ENCODE measurements at regions not wholly inside any gene's neighbourhood (a gene's known extent, or its start where the extent isn't known, plus 50 kb on each side); places are given as distances from the start of the nearest gene placed in this dataset.

- Histone ChIP-seq H3K27me3 (ENCODE audit: control insufficient read depth, insufficient read depth, low read length) (peaks cover 48% of the 10 kb centered on the region), H3K9me3 (ENCODE audit: control insufficient read depth, insufficient read depth, low read depth, low read length) (no peaks in the 10 kb centered on the region), H3K4me3 (ENCODE audit: low read depth in 2 of 2, low read length in 2 of 2) (no peak overlapping the region), H3K36me3 (ENCODE audit: control insufficient read depth, insufficient read depth, low read length) (no peaks in the 10 kb centered on the region), H3K27ac (ENCODE audit: low read length) (no peak overlapping the region), H3K4me1 (ENCODE audit: control insufficient read depth, insufficient read depth, low read length) (no peaks in the 10 kb centered on the region)
- TF ChIP-seq SIN3A (IDR thresholded peaks at IDR 0.05; ENCODE audit: borderline replicate concordance, insufficient read depth, low read depth, low read length), result no peak
- no peak for TF ChIP-seq CTCF (IDR thresholded peaks at IDR 0.05)
- no peak for TF ChIP-seq POLR2AphosphoS5 (IDR thresholded peaks at IDR 0.05; ENCODE audit: low read depth, low read length)
- no peak for TF ChIP-seq TCF7L2 (IDR thresholded peaks at IDR 0.05; ENCODE audit: low read depth, low read length)
- no peak for TF ChIP-seq REST (IDR thresholded peaks at IDR 0.05; ENCODE audit: insufficient read depth in 1 of 2, low read depth in 2 of 2, low read length in 1 of 2)
- DNase-seq (ENCODE audit: low read depth, low spot score), result no peak
- ChIA-PET POLR2A (no interaction called here), CTCF (no interaction called here)
- ATAC-seq, result no peak
- BruUV-seq (replicated peaks), result no TSS peak
- in situ Hi-C loops (cut with HindIII; ENCODE audit: low pct_unique_long_range_greater_than_20kb, low sequenced_read_pairs), result no loop called here
- intact Hi-C loops (cut with micrococcal nuclease; ENCODE audit: unreplicated experiment), result no loop called here
These were observed 301.7 kb upstream of the ROPN1 start for GRCh38 chr3:124293584-124293983.

GRCh38 chr3:124295362-124295761, 303.4 kb upstream of the ROPN1 start:
- no peaks in the 10 kb centered on the region for H3K4me1 ChIP-seq (ENCODE audit: control insufficient read depth, insufficient read depth, low read length)
- H3K36me3 ChIP-seq (ENCODE audit: control insufficient read depth, insufficient read depth, low read length), result no peaks in the 10 kb centered on the region
- no peaks in the 10 kb centered on the region for H3K9me3 ChIP-seq (ENCODE audit: control insufficient read depth, insufficient read depth, low read depth, low read length)
- ATAC-seq (no peak), DNase-seq (ENCODE audit: low read depth, low spot score) (no peak)
- H3K27me3 ChIP-seq (ENCODE audit: control insufficient read depth, insufficient read depth, low read length), result peaks cover 47% of the 10 kb centered on the region
- TF ChIP-seq REST (IDR thresholded peaks at IDR 0.05; ENCODE audit: insufficient read depth in 1 of 2, low read depth in 2 of 2, low read length in 1 of 2), result no peak
- no peak for TF ChIP-seq POLR2AphosphoS5 (IDR thresholded peaks at IDR 0.05; ENCODE audit: low read depth, low read length)
- TF ChIP-seq SIN3A (IDR thresholded peaks at IDR 0.05; ENCODE audit: borderline replicate concordance, insufficient read depth, low read depth, low read length), result no peak
- TF ChIP-seq CTCF (IDR thresholded peaks at IDR 0.05), result no peak
- TF ChIP-seq TCF7L2 (IDR thresholded peaks at IDR 0.05; ENCODE audit: low read depth, low read length), result no peak
- intact Hi-C loops (cut with micrococcal nuclease; ENCODE audit: unreplicated experiment), result no loop called here
- H3K27ac ChIP-seq (ENCODE audit: low read length), result no peak overlapping the region
- no TSS peak for BruUV-seq (replicated peaks)
- in situ Hi-C loops (cut with HindIII; ENCODE audit: low pct_unique_long_range_greater_than_20kb, low sequenced_read_pairs), result no loop called here
- no peak overlapping the region for H3K4me3 ChIP-seq (ENCODE audit: low read depth in 2 of 2, low read length in 2 of 2)
- ChIA-PET POLR2A (no interaction called here), CTCF (no interaction called here)
